PC-3 (cell line): ENCODE measurements at regions not wholly inside any gene's neighbourhood (a gene's known extent, or its start where the extent isn't known, plus 50 kb on each side); places are given as distances from the start of the nearest gene placed in this dataset.

Experiments
- ATAC-seq: fragments of 200-7000 bp; cut with Tn5 transposase; 2 replicates; pipeline ENCODE4 v1.9.1; 2020; ENCODE audit warnings: mild to moderate bottlenecking, moderate library complexity
- BruUV-seq: library from RNA; stranded (reverse); fragments of 400-500 nt; replicated peaks from 2 replicates; lab custom pipeline; 2021; lab: Mats Ljungman, UMichigan
- CTCF ChIA-PET: fragments of 300-600 bp; sonication (Branson Sonifier 250); formaldehyde crosslinking; loops from one replicate; lab custom pipeline; 2022; ENCODE audit warnings: antibody characterized with exemption; lab: Charles Lee
- POLR2A ChIA-PET: fragments of 300-600 bp; sonication (Branson Sonifier 250); formaldehyde crosslinking; loops from one replicate; lab custom pipeline; 2022; ENCODE audit warnings: antibody characterized with exemption; ENCODE audit not compliant: unreplicated experiment; lab: Charles Lee
- DNase-seq: peaks from one replicate; pipeline ENCODE4 v3.0.0-alpha.2; 2015
- H2AFZ ChIP-seq: fragments of 300-600 bp; sonication (generic); 2 replicates; pipeline ENCODE4 v1.6.0; 2016; ENCODE audit warnings: antibody characterized with exemption, low read length
- H3F3A ChIP-seq: fragments of 300-600 bp; sonication (generic); one replicate; pipeline ENCODE4 v1.6.0; 2017; ENCODE audit warnings: antibody characterized with exemption, low read length, control low read depth, mild to moderate bottlenecking; ENCODE audit not compliant: unreplicated experiment
- H3K27ac ChIP-seq: fragments of 300-600 bp; sonication (generic); 2 replicates; pipeline ENCODE4 v1.5.1; 2016; ENCODE audit warnings: mild to moderate bottlenecking, low read length
- H3K27me3 ChIP-seq: fragments of 300-600 bp; sonication (generic); 2 replicates; pipeline ENCODE4 v1.6.1; 2016; ENCODE audit warnings: low read length, mixed read lengths
- H3K36me3 ChIP-seq: fragments of 300-600 bp; sonication (generic); 2 replicates; pipeline ENCODE4 v1.6.1; 2016; ENCODE audit warnings: low read depth, mixed run types, low read length, mixed read lengths
- H3K4me1 ChIP-seq: fragments of 300-600 bp; sonication (generic); 2 replicates; pipeline ENCODE4 v1.5.1; 2016; ENCODE audit warnings: low read length; ENCODE audit not compliant: insufficient read depth
- H3K4me2 ChIP-seq: fragments of 300-600 bp; sonication (generic); 2 replicates; pipeline ENCODE4 v1.6.0; 2016; ENCODE audit warnings: low read length
- H3K4me3 ChIP-seq: fragments of 300-600 bp; sonication (generic); 2 replicates; pipeline ENCODE4 v1.5.1; 2016; ENCODE audit warnings: mild to moderate bottlenecking, low read length, mixed read lengths
- H3K79me2 ChIP-seq: fragments of 300-600 bp; sonication (generic); 2 replicates; pipeline ENCODE4 v1.6.1; 2017; ENCODE audit warnings: low read length, mixed read lengths
- H3K9ac ChIP-seq: fragments of 300-600 bp; sonication (generic); 2 replicates; pipeline ENCODE4 v1.6.0; 2016; ENCODE audit warnings: mild to moderate bottlenecking, low read length
- H3K9me2 ChIP-seq: fragments of 300-600 bp; sonication (generic); replicated peaks from 2 replicates; pipeline ENCODE4 v1.6.1; 2016; ENCODE audit warnings: mixed run types, low read length, mixed read lengths
- H3K9me3 ChIP-seq: fragments of 300-600 bp; sonication (generic); 2 replicates; pipeline ENCODE4 v1.6.1; 2016; ENCODE audit warnings: low read length, mixed read lengths
- H4K20me1 ChIP-seq: fragments of 300-600 bp; sonication (generic); 2 replicates; pipeline ENCODE4 v1.6.1; 2016; ENCODE audit warnings: low read length, mixed read lengths
- CTCF ChIP-seq: fragments of 300-600 bp; sonication (generic); conservative IDR thresholded peaks from 2 replicates; pipeline ENCODE4 v1.5.1; 2017; ENCODE audit warnings: antibody characterized with exemption, low read depth, mild to moderate bottlenecking, low read length
- EZH2 ChIP-seq: fragments of 300-600 bp; sonication (generic); IDR thresholded peaks from one replicate; pipeline ENCODE4 v1.6.1; 2017; ENCODE audit warnings: antibody characterized with exemption, mild to moderate bottlenecking, low read length; ENCODE audit not compliant: unreplicated experiment
- EZH2phosphoT487 ChIP-seq: fragments of 300-600 bp; sonication (generic); IDR thresholded peaks from 2 replicates; pipeline ENCODE4 v1.6.1; 2018; ENCODE audit warnings: mild to moderate bottlenecking, antibody characterized with exemption, low read length, borderline replicate concordance
- intact Hi-C: fragments of 100-400 bp; cut with micrococcal nuclease; formaldehyde crosslinking; loops from 2 replicates; pipeline ENCODE4 v1.9.0; 2023

GRCh38 chr5:166562246-166562645, 1729.2 kb upstream of the WWC1 start:
- no peak overlapping the region for H3K9ac ChIP-seq
- TF ChIP-seq EZH2phosphoT487: no peak
- TF ChIP-seq CTCF: no peak
- no peak for TF ChIP-seq EZH2
- no peaks in the 10 kb centered on the region for H3K9me2 ChIP-seq
- POLR2A ChIA-PET: no interaction called here
- H4K20me1 ChIP-seq: no peaks in the 10 kb centered on the region
- H3F3A ChIP-seq: no peaks in the 10 kb centered on the region
- 0 out of 2 replicates have a peak, but pooled peaks cover 23% of the 10 kb centered on the region for H3K9me3 ChIP-seq
- BruUV-seq: no TSS peak
- no peak for ATAC-seq
- CTCF ChIA-PET: no interaction called here
- no peaks in the 10 kb centered on the region for H3K36me3 ChIP-seq
- H3K27ac ChIP-seq: no peak overlapping the region
- no peaks in the 10 kb centered on the region for H3K4me1 ChIP-seq
- no peak overlapping the region for H3K4me2 ChIP-seq
- H2AFZ ChIP-seq: no peak overlapping the region
- H3K4me3 ChIP-seq: no peak overlapping the region
- DNase-seq: no peak
- no peaks in the 10 kb centered on the region for H3K79me2 ChIP-seq
- no peaks in the 10 kb centered on the region for H3K27me3 ChIP-seq
- intact Hi-C loops: no loop called here

GRCh38 chr5:166566725-166567124, 1724.7 kb upstream of the WWC1 start:
- Histone ChIP-seq H3K9ac (no peak overlapping the region), H3K4me2 (no peak overlapping the region), H3K79me2 (no peaks in the 10 kb centered on the region), H3K9me2 (no peaks in the 10 kb centered on the region), H3K27ac (no peak overlapping the region), H2AFZ (no peak overlapping the region), H3K9me3 (0 out of 2 replicates have a peak, but pooled peaks cover 15% of the 10 kb centered on the region), H3F3A (no peaks in the 10 kb centered on the region), H3K36me3 (no peaks in the 10 kb centered on the region), H3K4me3 (no peak overlapping the region), H3K4me1 (no peaks in the 10 kb centered on the region), H3K27me3 (no peaks in the 10 kb centered on the region), H4K20me1 (no peaks in the 10 kb centered on the region)
- POLR2A ChIA-PET: no interaction called here
- no TSS peak for BruUV-seq
- no peak for TF ChIP-seq CTCF
- TF ChIP-seq EZH2phosphoT487: no peak
- TF ChIP-seq EZH2: no peak
- ATAC-seq (no peak), DNase-seq (no peak)
- intact Hi-C loops: no loop called here
- CTCF ChIA-PET: no interaction called here

GRCh38 chr5:166570865-166571264, 1720.6 kb upstream of the WWC1 start:
- H3K9me3 ChIP-seq: 0 out of 2 replicates have a peak, but pooled peaks cover 3% of the 10 kb centered on the region
- no peak overlapping the region for H3K4me3 ChIP-seq
- no peak for TF ChIP-seq CTCF
- no peak for TF ChIP-seq EZH2
- no peak for TF ChIP-seq EZH2phosphoT487
- intact Hi-C loops: no loop called here
- H3K27me3 ChIP-seq: no peaks in the 10 kb centered on the region
- ATAC-seq (no peak), DNase-seq (no peak)
- H3F3A ChIP-seq: no peaks in the 10 kb centered on the region
- ChIA-PET CTCF (no interaction called here), POLR2A (no interaction called here)
- no peaks in the 10 kb centered on the region for H4K20me1 ChIP-seq
- no peak overlapping the region for H2AFZ ChIP-seq
- no peak overlapping the region for H3K9ac ChIP-seq
- H3K79me2 ChIP-seq: no peaks in the 10 kb centered on the region
- no peak overlapping the region for H3K4me2 ChIP-seq
- H3K36me3 ChIP-seq: no peaks in the 10 kb centered on the region
- no TSS peak for BruUV-seq
- no peaks in the 10 kb centered on the region for H3K4me1 ChIP-seq
- no peaks in the 10 kb centered on the region for H3K9me2 ChIP-seq
- no peak overlapping the region for H3K27ac ChIP-seq
